ENCODE measurements at regions not wholly inside any gene's neighbourhood (a gene's known extent, or its start where the extent isn't known, plus 50 kb on each side); places are given as distances from the start of the nearest gene placed in this dataset.
"Not testable (repeated sequence)": the region's sequence is repeated elsewhere in the genome, so short reads cannot be mapped to it uniquely, and the experiment has no call there.

DNA sequence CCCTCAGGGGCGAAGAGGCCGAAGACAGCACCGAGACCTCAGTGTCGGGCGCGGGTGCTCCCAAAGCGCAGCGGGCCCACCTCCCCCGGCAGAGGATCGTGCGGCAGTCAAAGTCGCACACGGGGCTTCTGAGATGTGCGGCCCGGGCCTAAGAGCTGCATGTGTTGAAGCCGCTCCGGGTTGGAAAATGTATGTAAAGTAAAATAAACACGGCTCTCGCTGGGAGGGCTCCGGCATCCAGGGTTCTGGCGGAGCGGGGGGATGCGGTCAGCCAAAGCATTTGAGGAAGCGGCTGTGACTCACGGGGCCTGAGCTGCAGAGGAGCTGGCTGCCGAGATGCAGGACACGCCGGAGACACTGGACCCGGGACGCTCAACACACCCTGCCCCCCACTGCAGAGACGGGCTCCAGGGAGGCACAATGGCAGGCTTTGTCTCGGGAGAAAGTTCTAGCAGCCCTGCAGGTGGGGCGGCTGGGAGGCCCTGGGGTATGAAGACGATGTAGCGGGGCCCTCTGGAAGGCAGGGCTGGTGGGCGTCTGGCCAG is 185.8 kb downstream of the NPIPB11 start:
- not testable (repeated sequence) for H3K4me2 ChIP-seq (ENCODE audit: low read length); H3K27me3 ChIP-seq (ENCODE audit: control insufficient read depth, insufficient read depth, low read length); H3K4me1 ChIP-seq (ENCODE audit: control insufficient read depth, insufficient read depth, low read length); H3K9ac ChIP-seq (ENCODE audit: low read depth, low read length); H3K4me3 ChIP-seq (ENCODE audit: low read length); H3K9me3 ChIP-seq (replicated peaks; ENCODE audit: low read length); H3K36me3 ChIP-seq (ENCODE audit: insufficient read depth, low read length)

DNA sequence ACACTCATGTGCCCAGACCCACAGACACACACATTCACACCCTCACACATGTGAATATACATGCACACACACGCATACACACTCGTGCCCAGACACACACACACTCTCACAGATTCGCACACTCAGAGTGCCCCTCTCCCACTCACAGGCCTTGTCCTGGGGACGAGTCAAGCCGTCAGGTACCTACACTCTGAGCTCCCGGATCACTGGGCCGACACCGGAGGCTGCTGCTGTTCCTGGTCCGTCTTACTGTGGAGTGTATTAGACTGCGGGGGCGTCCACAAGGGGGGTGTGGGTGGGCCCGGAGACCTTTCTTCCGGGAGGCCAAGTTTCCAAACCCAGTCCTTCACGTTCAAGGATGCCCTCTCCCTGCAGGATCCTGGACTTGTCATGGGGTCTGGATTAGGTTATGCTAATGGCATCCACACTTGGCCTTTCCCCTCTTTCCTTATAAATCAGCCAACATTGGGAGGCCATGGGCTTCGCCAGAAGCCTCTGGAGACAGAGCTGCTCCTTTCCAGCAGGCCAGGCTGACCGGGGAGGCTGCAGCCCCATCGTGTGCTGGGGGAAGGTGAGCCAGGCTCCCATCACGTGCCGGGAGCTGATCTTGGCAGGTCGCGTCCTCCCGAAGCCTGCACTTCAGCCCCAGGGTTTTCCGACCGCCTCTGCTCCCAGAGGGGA is 186.4 kb downstream of the NPIPB11 start:
- not testable (repeated sequence) for H3K27me3 ChIP-seq (ENCODE audit: control insufficient read depth, insufficient read depth, low read length); H3K9ac ChIP-seq (ENCODE audit: low read depth, low read length); H3K4me3 ChIP-seq (ENCODE audit: low read length); H3K4me1 ChIP-seq (ENCODE audit: control insufficient read depth, insufficient read depth, low read length); H3K9me3 ChIP-seq (replicated peaks; ENCODE audit: low read length); H3K4me2 ChIP-seq (ENCODE audit: low read length); H3K36me3 ChIP-seq (ENCODE audit: insufficient read depth, low read length)

GRCh38 chr16:29219562-29219961 is 186.9 kb downstream of the NPIPB11 start:
- not testable (repeated sequence) for H3K9me3 ChIP-seq (replicated peaks; ENCODE audit: low read length); H3K4me1 ChIP-seq (ENCODE audit: control insufficient read depth, insufficient read depth, low read length); H3K4me2 ChIP-seq (ENCODE audit: low read length); H3K9ac ChIP-seq (ENCODE audit: low read depth, low read length); H3K36me3 ChIP-seq (ENCODE audit: insufficient read depth, low read length); H3K27me3 ChIP-seq (ENCODE audit: control insufficient read depth, insufficient read depth, low read length); H3K4me3 ChIP-seq (ENCODE audit: low read length)

DNA sequence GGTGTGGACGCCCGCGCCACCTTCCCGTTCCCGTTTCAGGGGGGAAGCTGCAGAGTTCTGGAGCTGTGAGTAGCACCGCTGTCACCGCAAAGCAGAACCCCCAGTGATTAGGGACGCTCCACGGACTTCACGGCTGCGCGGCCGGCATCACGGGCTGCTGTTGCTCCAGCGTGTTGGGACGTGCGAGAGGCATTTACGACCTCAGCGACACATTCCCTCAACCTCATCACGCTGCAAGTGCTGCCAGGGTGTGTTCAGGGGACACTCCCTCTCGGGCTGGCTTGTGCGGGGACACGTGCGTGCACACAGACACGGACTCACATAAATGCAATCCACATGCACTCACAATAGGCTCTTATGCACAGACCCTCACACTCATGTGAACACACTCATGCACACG is 187.9 kb downstream of the NPIPB11 start:
- H3K36me3 ChIP-seq (ENCODE audit: insufficient read depth, low read length); H3K27me3 ChIP-seq (ENCODE audit: control insufficient read depth, insufficient read depth, low read length); H3K4me1 ChIP-seq (ENCODE audit: control insufficient read depth, insufficient read depth, low read length); H3K9me3 ChIP-seq (replicated peaks; ENCODE audit: low read length); H3K9ac ChIP-seq (ENCODE audit: low read depth, low read length); H3K4me3 ChIP-seq (ENCODE audit: low read length): not testable (repeated sequence)
- peak overlapping the region; percentile 44 for H3K4me2 ChIP-seq (ENCODE audit: low read length)

GRCh38 chr16:29218171-29218570 is 188.3 kb downstream of the NPIPB11 start:
- not testable (repeated sequence) for H3K9me3 ChIP-seq (replicated peaks; ENCODE audit: low read length); H3K36me3 ChIP-seq (ENCODE audit: insufficient read depth, low read length); H3K4me3 ChIP-seq (ENCODE audit: low read length); H3K9ac ChIP-seq (ENCODE audit: low read depth, low read length); H3K4me1 ChIP-seq (ENCODE audit: control insufficient read depth, insufficient read depth, low read length); H3K4me2 ChIP-seq (ENCODE audit: low read length); H3K27me3 ChIP-seq (ENCODE audit: control insufficient read depth, insufficient read depth, low read length)

- H3K27me3 ChIP-seq (ENCODE audit: control insufficient read depth, insufficient read depth, low read length); H3K4me1 ChIP-seq (ENCODE audit: control insufficient read depth, insufficient read depth, low read length); H3K36me3 ChIP-seq (ENCODE audit: insufficient read depth, low read length); H3K9me3 ChIP-seq (replicated peaks; ENCODE audit: low read length); H3K4me3 ChIP-seq (ENCODE audit: low read length); H3K9ac ChIP-seq (ENCODE audit: low read depth, low read length); H3K4me2 ChIP-seq (ENCODE audit: low read length): not testable (repeated sequence)
These were observed 188.8 kb downstream of the NPIPB11 start for GRCh38 chr16:29217752-29218126.

- not testable (repeated sequence) for H3K4me1 ChIP-seq (ENCODE audit: control insufficient read depth, insufficient read depth, low read length); H3K9me3 ChIP-seq (replicated peaks; ENCODE audit: low read length); H3K9ac ChIP-seq (ENCODE audit: low read depth, low read length); H3K36me3 ChIP-seq (ENCODE audit: insufficient read depth, low read length); H3K4me3 ChIP-seq (ENCODE audit: low read length); H3K27me3 ChIP-seq (ENCODE audit: control insufficient read depth, insufficient read depth, low read length); H3K4me2 ChIP-seq (ENCODE audit: low read length)
These were observed 189.3 kb downstream of the NPIPB11 start for GRCh38 chr16:29217104-29217751.

GRCh38 chr16:29213770-29214169 is 192.7 kb downstream of the NPIPB11 start:
- not testable (repeated sequence) for H3K36me3 ChIP-seq (ENCODE audit: insufficient read depth, low read length); H3K9me3 ChIP-seq (replicated peaks; ENCODE audit: low read length); H3K4me1 ChIP-seq (ENCODE audit: control insufficient read depth, insufficient read depth, low read length); H3K4me2 ChIP-seq (ENCODE audit: low read length); H3K4me3 ChIP-seq (ENCODE audit: low read length); H3K27me3 ChIP-seq (ENCODE audit: control insufficient read depth, insufficient read depth, low read length); H3K9ac ChIP-seq (ENCODE audit: low read depth, low read length)

DNA sequence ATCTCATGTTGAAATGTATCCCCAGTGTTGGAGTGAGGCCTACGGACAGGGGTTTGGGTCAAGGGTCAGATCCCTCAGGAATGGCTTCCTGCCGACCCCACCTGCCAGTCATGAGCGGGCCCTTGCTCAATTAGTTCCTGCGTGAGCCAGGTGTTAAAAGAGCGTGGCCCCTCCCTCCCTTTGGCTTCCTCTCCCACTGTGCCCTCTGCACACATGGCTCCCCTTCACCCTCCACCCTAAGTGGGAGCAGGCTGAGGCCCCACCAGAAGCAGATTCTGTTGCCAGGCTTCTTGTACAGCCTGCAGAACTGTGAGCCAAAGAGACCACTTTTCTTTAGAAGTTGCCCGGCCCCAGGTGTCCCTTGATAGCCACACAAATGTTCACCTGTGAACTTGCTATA is 193.3 kb downstream of the NPIPB11 start:
- H3K4me2 ChIP-seq (ENCODE audit: low read length); H3K9ac ChIP-seq (ENCODE audit: low read depth, low read length); H3K4me3 ChIP-seq (ENCODE audit: low read length); H3K36me3 ChIP-seq (ENCODE audit: insufficient read depth, low read length); H3K27me3 ChIP-seq (ENCODE audit: control insufficient read depth, insufficient read depth, low read length); H3K4me1 ChIP-seq (ENCODE audit: control insufficient read depth, insufficient read depth, low read length); H3K9me3 ChIP-seq (replicated peaks; ENCODE audit: low read length): not testable (repeated sequence)

GRCh38 chr16:29212084-29213027 is 194.2 kb downstream of the NPIPB11 start:
- not testable (repeated sequence) for H3K4me3 ChIP-seq (ENCODE audit: low read length); H3K9me3 ChIP-seq (replicated peaks; ENCODE audit: low read length); H3K9ac ChIP-seq (ENCODE audit: low read depth, low read length); H3K27me3 ChIP-seq (ENCODE audit: control insufficient read depth, insufficient read depth, low read length); H3K36me3 ChIP-seq (ENCODE audit: insufficient read depth, low read length); H3K4me1 ChIP-seq (ENCODE audit: control insufficient read depth, insufficient read depth, low read length); H3K4me2 ChIP-seq (ENCODE audit: low read length)

DNA sequence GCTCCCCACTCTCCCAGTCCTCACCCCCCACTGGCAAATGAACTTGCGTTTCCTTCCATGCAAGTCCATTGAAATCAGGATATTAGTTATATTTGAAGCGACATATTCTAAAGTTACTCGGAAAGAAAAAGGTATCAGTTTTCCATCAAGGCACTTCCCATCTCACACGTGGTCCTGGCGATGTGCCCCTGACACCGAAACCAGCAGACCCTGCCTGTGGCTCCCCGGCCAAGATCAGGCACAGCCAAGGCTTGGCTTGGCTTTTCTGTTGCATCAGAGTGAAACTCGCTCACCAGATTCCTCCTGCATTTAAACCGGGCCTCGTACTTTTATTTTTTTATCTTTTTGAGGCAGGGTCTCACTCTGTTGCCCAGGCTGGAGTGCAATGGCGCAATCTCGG is 195.1 kb downstream of the NPIPB11 start:
- H3K9ac ChIP-seq (ENCODE audit: low read depth, low read length); H3K4me3 ChIP-seq (ENCODE audit: low read length); H3K27me3 ChIP-seq (ENCODE audit: control insufficient read depth, insufficient read depth, low read length); H3K4me1 ChIP-seq (ENCODE audit: control insufficient read depth, insufficient read depth, low read length); H3K9me3 ChIP-seq (replicated peaks; ENCODE audit: low read length); H3K4me2 ChIP-seq (ENCODE audit: low read length); H3K36me3 ChIP-seq (ENCODE audit: insufficient read depth, low read length): not testable (repeated sequence)
